Effector memory CD4-positive, alpha-beta T cell (primary cell): ENCODE measurements at regions not wholly inside any gene's neighbourhood (a gene's known extent, or its start where the extent isn't known, plus 50 kb on each side); places are given as distances from the start of the nearest gene placed in this dataset.
"Not testable (repeated sequence)": the region's sequence is repeated elsewhere in the genome, so short reads cannot be mapped to it uniquely, and the experiment has no call there.

Experiments used
- DNase-seq, 3 donors: peaks; one replicate each; pipeline ENCODE4 v3.0.0-alpha.2; 2020
- H3K27ac ChIP-seq: 2 replicates; pipeline ENCODE4 v1.7.0; 2013; ENCODE audit warnings: mild to moderate bottlenecking, low read length, moderate library complexity; ENCODE audit not compliant: insufficient read depth, poor library complexity, severe bottlenecking
- H3K27me3 ChIP-seq: replicated peaks from 2 replicates; pipeline ENCODE4 v1.7.0; 2013; ENCODE audit warnings: mild to moderate bottlenecking, low read length; ENCODE audit not compliant: insufficient read depth, control insufficient read depth, poor library complexity, severe bottlenecking
- H3K36me3 ChIP-seq: 2 replicates; pipeline ENCODE4 v1.7.0; 2013; ENCODE audit warnings: mild to moderate bottlenecking, low read length, moderate library complexity; ENCODE audit not compliant: control insufficient read depth, insufficient read depth
- H3K4me1 ChIP-seq: 2 replicates; pipeline ENCODE4 v1.7.0; 2013; ENCODE audit warnings: low read length, mild to moderate bottlenecking; ENCODE audit not compliant: control insufficient read depth, insufficient read depth, poor library complexity, severe bottlenecking
- H3K4me3 ChIP-seq: 2 replicates; pipeline ENCODE4 v1.7.0; 2013; ENCODE audit warnings: low read length, low read depth, mild to moderate bottlenecking; ENCODE audit not compliant: insufficient read depth, poor library complexity, severe bottlenecking
- H3K9me3 ChIP-seq: 2 replicates; pipeline ENCODE4 v1.7.0; 2013; ENCODE audit warnings: mild to moderate bottlenecking, low read length, moderate library complexity; ENCODE audit not compliant: control insufficient read depth

- DNase-seq: no peak
- Histone ChIP-seq H3K4me1 (no peaks in the 10 kb centered on the region), H3K9me3 (no peaks in the 10 kb centered on the region), H3K27ac (no peak overlapping the region), H3K36me3 (no peaks in the 10 kb centered on the region), H3K4me3 (no peak overlapping the region), H3K27me3 (no peaks in the 10 kb centered on the region)
These were observed 160.3 kb downstream of the BMP7 start for GRCh38 chr20:57106030-57106682.

DNA sequence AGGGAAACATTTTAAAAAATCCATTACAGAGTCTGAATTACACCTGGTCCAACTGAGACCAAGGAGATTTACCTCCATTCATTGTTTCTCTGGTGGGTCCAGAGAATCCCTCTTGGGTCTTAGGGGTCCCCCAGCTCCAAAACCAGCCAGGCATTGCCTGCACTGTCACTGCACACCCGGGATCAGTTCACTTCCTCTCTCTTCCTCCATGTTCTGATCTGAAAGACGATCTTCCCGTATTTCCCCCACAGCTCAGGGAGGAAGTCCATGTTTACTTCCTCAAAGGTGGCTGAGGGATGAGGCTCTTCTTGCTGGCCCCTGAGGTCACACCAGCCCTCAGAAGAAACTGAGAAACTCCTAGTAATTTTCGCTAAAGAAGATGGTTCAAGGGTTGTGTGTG, 159.7 kb downstream of the BMP7 start:
- no peak overlapping the region for H3K27ac ChIP-seq

DNA sequence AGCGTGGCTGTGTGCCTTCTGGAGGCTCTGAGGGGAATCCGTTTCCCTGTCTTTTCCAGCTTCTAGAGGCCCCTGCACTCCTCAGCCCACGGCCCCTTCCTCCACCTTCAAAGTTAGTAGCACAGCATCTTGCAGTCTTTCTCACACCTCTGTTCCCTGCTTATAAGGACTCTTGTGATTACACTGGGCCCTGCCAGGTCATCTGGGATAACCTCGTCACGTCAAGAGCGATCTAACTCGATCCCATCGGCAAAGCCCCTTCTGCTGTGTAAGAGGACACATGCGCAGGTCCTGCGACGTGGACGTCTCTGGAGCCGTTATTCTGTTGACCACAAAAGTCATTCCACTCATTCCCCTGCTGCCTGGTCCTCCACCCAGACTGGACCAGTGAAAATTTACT, 159.2 kb downstream of the BMP7 start:
- DNase-seq: no peak
- Histone ChIP-seq H3K9me3 (no peaks in the 10 kb centered on the region), H3K27ac (no peak overlapping the region), H3K4me1 (no peaks in the 10 kb centered on the region), H3K36me3 (no peaks in the 10 kb centered on the region), H3K27me3 (no peaks in the 10 kb centered on the region), H3K4me3 (no peak overlapping the region)

More for the DNA sequence above, 159.7 kb downstream of the BMP7 start:
- Histone ChIP-seq H3K27me3 (no peaks in the 10 kb centered on the region), H3K4me3 (no peak overlapping the region), H3K4me1 (no peaks in the 10 kb centered on the region), H3K9me3 (no peaks in the 10 kb centered on the region), H3K36me3 (no peaks in the 10 kb centered on the region)
- DNase-seq: no peak

GRCh38 chr20:57108218-57108617, 158.2 kb downstream of the BMP7 start:
- Histone ChIP-seq H3K36me3 (no peaks in the 10 kb centered on the region), H3K27me3 (no peaks in the 10 kb centered on the region), H3K27ac (no peak overlapping the region), H3K4me3 (no peak overlapping the region), H3K4me1 (no peaks in the 10 kb centered on the region), H3K9me3 (no peaks in the 10 kb centered on the region)
- DNase-seq: no peak

DNA sequence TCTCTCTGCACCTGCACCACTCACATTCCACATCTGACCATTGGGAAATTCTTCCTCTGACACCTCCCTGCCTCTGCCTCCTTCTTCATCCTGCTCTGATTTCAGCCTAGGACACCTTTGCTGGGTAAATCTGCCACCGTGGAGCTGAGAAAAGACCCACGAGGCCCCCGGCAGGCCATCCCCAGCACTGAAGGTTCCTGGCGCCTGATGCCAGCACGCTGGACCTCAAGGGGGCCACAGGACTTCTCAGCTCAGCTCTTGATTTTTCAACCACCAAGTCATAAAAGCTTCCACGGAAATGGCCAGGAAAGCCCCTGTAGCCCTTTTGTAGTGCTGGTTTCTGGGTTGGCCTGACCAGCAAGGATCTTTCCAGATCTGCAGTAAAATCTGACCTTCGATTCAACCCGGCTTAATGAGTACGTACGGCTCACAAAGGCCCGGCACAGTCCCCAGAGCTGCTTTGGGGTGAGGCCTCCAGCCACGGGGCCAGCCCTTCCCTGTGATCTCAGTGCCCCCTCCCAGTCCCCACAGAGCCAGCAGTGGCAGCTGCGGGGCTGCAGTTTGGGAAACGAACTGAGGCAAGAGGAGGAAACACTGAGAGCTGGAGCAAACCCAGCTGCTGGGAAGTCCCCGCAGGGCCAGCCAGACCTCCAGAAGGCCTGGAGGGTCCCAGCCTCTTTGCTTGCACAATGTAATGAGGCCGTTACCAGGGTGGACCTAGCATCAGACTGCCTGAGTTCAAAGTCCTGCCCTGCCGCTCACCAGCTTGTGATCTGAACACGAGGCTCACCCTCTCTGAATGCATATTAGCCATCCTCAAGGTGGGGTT, 157.5 kb downstream of the BMP7 start:
- no peak for DNase-seq
- no peaks in the 10 kb centered on the region for H3K9me3 ChIP-seq
- no peak overlapping the region for H3K4me3 ChIP-seq
- no peaks in the 10 kb centered on the region for H3K27me3 ChIP-seq
- no peaks in the 10 kb centered on the region for H3K4me1 ChIP-seq
- H3K27ac ChIP-seq: no peak overlapping the region
- no peaks in the 10 kb centered on the region for H3K36me3 ChIP-seq

- Histone ChIP-seq H3K4me3 (no peak overlapping the region), H3K9me3 (no peaks in the 10 kb centered on the region), H3K4me1 (no peaks in the 10 kb centered on the region), H3K36me3 (no peaks in the 10 kb centered on the region), H3K27me3 (no peaks in the 10 kb centered on the region), H3K27ac (no peak overlapping the region)
- DNase-seq: no peak
These were observed 156.9 kb downstream of the BMP7 start for GRCh38 chr20:57109571-57109953.

- not testable (repeated sequence) for H3K4me3 ChIP-seq, H3K36me3 ChIP-seq, H3K27me3 ChIP-seq, H3K9me3 ChIP-seq, DNase-seq, H3K4me1 ChIP-seq, H3K27ac ChIP-seq
These were observed 156.1 kb downstream of the BMP7 start for GRCh38 chr20:57110121-57111027.

GRCh38 chr20:57111028-57111373, 155.4 kb downstream of the BMP7 start:
- no peaks in the 10 kb centered on the region for H3K36me3 ChIP-seq
- DNase-seq: no peak
- no peak overlapping the region for H3K4me3 ChIP-seq
- no peaks in the 10 kb centered on the region for H3K4me1 ChIP-seq
- no peaks in the 10 kb centered on the region for H3K27me3 ChIP-seq
- H3K9me3 ChIP-seq: no peaks in the 10 kb centered on the region
- no peak overlapping the region for H3K27ac ChIP-seq

DNA sequence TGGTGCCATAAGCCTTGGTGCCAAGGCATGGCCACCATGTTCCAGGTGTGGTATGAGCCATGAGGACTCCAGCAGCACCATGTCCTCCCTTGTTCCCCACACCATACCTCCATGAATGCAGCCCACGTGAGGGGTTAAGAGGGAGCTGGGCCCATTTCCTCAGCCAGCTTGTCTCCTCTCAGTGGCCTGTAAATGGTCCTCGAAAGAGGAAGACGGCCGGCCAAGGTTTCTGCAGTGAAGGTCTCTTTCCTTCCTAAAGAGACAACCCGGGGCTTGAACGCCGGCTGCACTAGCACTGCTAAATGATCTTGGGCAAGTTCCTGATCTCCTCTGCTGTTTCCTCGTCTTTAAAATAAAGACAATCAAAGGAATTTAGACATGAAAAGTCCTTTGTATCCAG, 154.0 kb downstream of the BMP7 start:
- DNase-seq: no peak

More for the DNA sequence above, 154.0 kb downstream of the BMP7 start:
- no peaks in the 10 kb centered on the region for H3K4me1 ChIP-seq
- no peak overlapping the region for H3K4me3 ChIP-seq
- H3K36me3 ChIP-seq: no peaks in the 10 kb centered on the region
- no peak overlapping the region for H3K27ac ChIP-seq
- H3K9me3 ChIP-seq: no peaks in the 10 kb centered on the region
- H3K27me3 ChIP-seq: no peaks in the 10 kb centered on the region
